Neuronal stem cell (in vitro differentiated cells): ENCODE measurements at regions not wholly inside any gene's neighbourhood (a gene's known extent, or its start where the extent isn't known, plus 50 kb on each side); places are given as distances from the start of the nearest gene placed in this dataset.
"Not testable (repeated sequence)": the region's sequence is repeated elsewhere in the genome, so short reads cannot be mapped to it uniquely, and the experiment has no call there.

Source experiments
- DNase-seq: peaks from one replicate; pipeline ENCODE4 v3.0.0-alpha.2; 2013; ENCODE audit warnings: low spot score
- H2AFZ ChIP-seq: one replicate; pipeline ENCODE4 v1.6.1; 2013; ENCODE audit warnings: mild to moderate bottlenecking, low read length, inconsistent platforms
- H2AK5ac ChIP-seq: 2 replicates; pipeline ENCODE4 v1.6.1; 2013; ENCODE audit warnings: low read depth, mild to moderate bottlenecking, inconsistent platforms, low read length, moderate library complexity, mixed read lengths
- H2BK120ac ChIP-seq: 2 replicates; pipeline ENCODE4 v1.6.1; 2013; ENCODE audit warnings: low read depth, mild to moderate bottlenecking, inconsistent platforms, low read length, moderate library complexity, mixed read lengths
- H2BK12ac ChIP-seq: one replicate; pipeline ENCODE4 v1.6.1; 2013; ENCODE audit warnings: low read length, inconsistent platforms
- H2BK15ac ChIP-seq: 2 replicates; pipeline ENCODE4 v1.6.1; 2013; ENCODE audit warnings: mild to moderate bottlenecking, low read length, inconsistent platforms, mixed read lengths
- H2BK5ac ChIP-seq: one replicate; pipeline ENCODE4 v1.6.1; 2013; ENCODE audit warnings: inconsistent platforms, mild to moderate bottlenecking, low read length, moderate library complexity
- H3K14ac ChIP-seq: one replicate; pipeline ENCODE4 v1.6.1; 2013; ENCODE audit warnings: low read length, inconsistent platforms
- H3K18ac ChIP-seq: 2 replicates; pipeline ENCODE4 v1.6.1; 2013; ENCODE audit warnings: low read length, inconsistent platforms
- H3K23ac ChIP-seq: 2 replicates; pipeline ENCODE4 v1.6.1; 2013; ENCODE audit warnings: low read depth, mild to moderate bottlenecking, mixed read lengths, low read length, inconsistent platforms; ENCODE audit not compliant: poor library complexity
- H3K27ac ChIP-seq: replicated peaks from 3 replicates; pipeline ENCODE4 v1.5.1; 2013; ENCODE audit warnings: low read length, inconsistent platforms
- H3K27me3 ChIP-seq, 3 experiments: 2 replicates each; pipeline ENCODE4 v1.6.1; 2013; ENCODE audit warnings: low read length in 3 of 3, mild to moderate bottlenecking in 2 of 3, inconsistent platforms in 1 of 3, low read depth in 1 of 3, mixed read lengths in 1 of 3, moderate library complexity in 1 of 3; ENCODE audit not compliant: control insufficient read depth in 3 of 3, insufficient read depth in 3 of 3
- H3K36me3 ChIP-seq, 2 donors: replicated peaks in 1 of 2; 2 replicates each; pipeline ENCODE4 v1.6.1; 2013; ENCODE audit warnings: low read length in 2 of 2; ENCODE audit not compliant: control insufficient read depth in 2 of 2, insufficient read depth in 2 of 2
- H3K4ac ChIP-seq: 2 replicates; pipeline ENCODE4 v1.6.1; 2013; ENCODE audit warnings: inconsistent platforms, mild to moderate bottlenecking, low read length, moderate library complexity
- H3K4me1 ChIP-seq, 2 donors: 1 replicate in 1 of 2; 2 replicates in 1 of 2; pipeline ENCODE4 v1.6.1; 2013; ENCODE audit warnings: low read length in 2 of 2, low read depth in 1 of 2; ENCODE audit not compliant: control insufficient read depth in 2 of 2, insufficient read depth in 1 of 2
- H3K4me2 ChIP-seq: one replicate; pipeline ENCODE4 v1.6.1; 2013; ENCODE audit warnings: mild to moderate bottlenecking, low read length, inconsistent platforms; ENCODE audit not compliant: insufficient read depth, poor library complexity, severe bottlenecking
- H3K4me3 ChIP-seq, 2 donors: 2 replicates each; pipeline ENCODE4 v1.5.1; 2013; ENCODE audit warnings: low read length in 2 of 2, mild to moderate bottlenecking in 2 of 2, inconsistent platforms in 1 of 2, moderate library complexity in 1 of 2
- H3K79me1 ChIP-seq: one replicate; pipeline ENCODE4 v1.6.1; 2013; ENCODE audit warnings: low read depth, mild to moderate bottlenecking, inconsistent platforms, low read length, moderate library complexity
- H3K9ac ChIP-seq: one replicate; pipeline ENCODE4 v1.6.1; 2013; ENCODE audit warnings: mild to moderate bottlenecking, low read depth, low read length, inconsistent platforms; ENCODE audit not compliant: poor library complexity
- H3K9me3 ChIP-seq, 2 donors: replicated peaks in 1 of 2; 2 replicates each; pipeline versions ENCODE3 to v1.6.1; 2013; ENCODE audit warnings: low read length in 2 of 2, mild to moderate bottlenecking in 2 of 2, inconsistent platforms in 1 of 2, low read depth in 1 of 2, mixed read lengths in 1 of 2, moderate library complexity in 1 of 2; ENCODE audit not compliant: control insufficient read depth in 2 of 2, insufficient read depth in 1 of 2
- H4K8ac ChIP-seq: one replicate; pipeline ENCODE4 v1.6.1; 2013; ENCODE audit warnings: low read depth, mild to moderate bottlenecking, inconsistent platforms, low read length, moderate library complexity
- H4K91ac ChIP-seq: one replicate; pipeline ENCODE4 v1.6.1; 2013; ENCODE audit warnings: low read length, low read depth, mild to moderate bottlenecking, inconsistent platforms; ENCODE audit not compliant: poor library complexity
- WGBS, 2 donors: extraction: QIAGEN DNeasy Blood & Tissue Kit; methylation state at CpG; one replicate each; pipeline ENCODE4 v1.1.7; 2013; ENCODE audit warnings: missing lambda C conversion rate in 2 of 2, mixed read lengths in 1 of 2; ENCODE audit not compliant: insufficient read length in 2 of 2, insufficient replicate concordance in 1 of 2; ENCODE audit errors: extremely low coverage in 2 of 2; 5-methylcytosine and 5-hydroxymethylcytosine counted together

GRCh38 chr7:54226030-54226429 lies 316.1 kb upstream of the VSTM2A start:
- not testable (repeated sequence) for H2BK15ac ChIP-seq, H3K4me1 ChIP-seq, H3K4ac ChIP-seq, H3K23ac ChIP-seq, H2BK12ac ChIP-seq, H4K8ac ChIP-seq, H3K27me3 ChIP-seq, H2AK5ac ChIP-seq, H2AFZ ChIP-seq, H3K18ac ChIP-seq, H3K79me1 ChIP-seq, H2BK120ac ChIP-seq, H3K4me2 ChIP-seq, H3K27ac ChIP-seq, H2BK5ac ChIP-seq, H3K9ac ChIP-seq, H3K4me3 ChIP-seq, H3K9me3 ChIP-seq, H3K36me3 ChIP-seq, DNase-seq, H3K14ac ChIP-seq, H4K91ac ChIP-seq

- Histone ChIP-seq H2BK5ac (no peak overlapping the region), H2AFZ (no peak overlapping the region), H2BK12ac (no peak overlapping the region), H3K27me3 (no peaks in the 10 kb centered on the region), H4K8ac (no peak overlapping the region), H2AK5ac (no peak overlapping the region), H3K14ac (no peak overlapping the region), H3K36me3 (no peaks in the 10 kb centered on the region), H3K4me1 (no peaks in the 10 kb centered on the region), H3K4me3 (no peak overlapping the region), H3K9me3 (no peaks in the 10 kb centered on the region), H3K23ac (no peak overlapping the region), H3K9ac (no peak overlapping the region), H2BK15ac (no peak overlapping the region), H3K4me2 (no peak overlapping the region), H3K18ac (no peak overlapping the region), H3K4ac (no peak overlapping the region), H4K91ac (no peak overlapping the region), H3K79me1 (no peaks in the 10 kb centered on the region), H3K27ac (no peak overlapping the region), H2BK120ac (no peak overlapping the region)
- no peak for DNase-seq
- no CpG with 5 or more reads among the region's 6 CpGs for WGBS, 2 donors
Observed at GRCh38 chr7:54242776-54243175, 299.4 kb upstream of the VSTM2A start.

- WGBS, 2 donors, result no CpG with 5 or more reads among the region's 1 CpG
- no peak overlapping the region for H3K23ac ChIP-seq
- no peak overlapping the region for H3K9ac ChIP-seq
- no peak overlapping the region for H3K4me3 ChIP-seq
- no peak overlapping the region for H2BK15ac ChIP-seq
- no peaks in the 10 kb centered on the region for H3K9me3 ChIP-seq
- no peak overlapping the region for H2AFZ ChIP-seq
- H3K18ac ChIP-seq, result no peak overlapping the region
- H2AK5ac ChIP-seq, result no peak overlapping the region
- H3K36me3 ChIP-seq, result no peaks in the 10 kb centered on the region
- no peak overlapping the region for H2BK12ac ChIP-seq
- no peak overlapping the region for H4K8ac ChIP-seq
- no peak overlapping the region for H4K91ac ChIP-seq
- H3K4me2 ChIP-seq, result no peak overlapping the region
- no peaks in the 10 kb centered on the region for H3K27me3 ChIP-seq
- H2BK120ac ChIP-seq, result no peak overlapping the region
- H3K4me1 ChIP-seq, result no peaks in the 10 kb centered on the region
- no peaks in the 10 kb centered on the region for H3K79me1 ChIP-seq
- H3K4ac ChIP-seq, result no peak overlapping the region
- no peak overlapping the region for H3K27ac ChIP-seq
- H2BK5ac ChIP-seq, result no peak overlapping the region
- DNase-seq, result no peak
- H3K14ac ChIP-seq, result no peak overlapping the region
Observed at GRCh38 chr7:54245020-54245419, 297.2 kb upstream of the VSTM2A start.

DNA sequence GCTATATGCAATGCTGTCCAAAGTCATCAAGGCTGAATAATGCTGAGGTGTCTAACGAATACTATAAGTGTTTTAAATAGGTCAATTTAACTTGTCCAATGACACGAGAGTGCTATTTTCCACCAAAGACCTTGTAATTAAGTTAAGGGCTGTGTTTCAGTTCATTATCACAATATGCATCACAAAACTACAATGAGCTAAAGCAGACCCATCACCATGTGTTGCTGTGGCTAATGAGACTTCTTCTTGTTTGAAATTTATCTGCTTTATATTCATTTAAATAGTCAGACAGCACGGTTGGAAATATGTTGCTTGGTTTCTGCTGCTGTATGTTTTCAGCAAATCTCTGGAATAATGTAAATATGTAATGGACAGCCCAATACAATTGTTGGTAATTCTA lies 292.5 kb upstream of the VSTM2A start:
- H4K91ac ChIP-seq, result no peak overlapping the region
- no peak overlapping the region for H3K18ac ChIP-seq
- no peak for DNase-seq
- no peak overlapping the region for H3K4ac ChIP-seq
- H3K27me3 ChIP-seq, result no peaks in the 10 kb centered on the region
- H2BK120ac ChIP-seq, result no peak overlapping the region
- WGBS, 2 donors, result no CpG with 5 or more reads among the region's 3 CpGs
- no peaks in the 10 kb centered on the region for H3K79me1 ChIP-seq
- no peaks in the 10 kb centered on the region for H3K9me3 ChIP-seq
- H3K4me3 ChIP-seq, result no peak overlapping the region
- H2BK12ac ChIP-seq, result no peak overlapping the region
- no peak overlapping the region for H3K27ac ChIP-seq
- H3K36me3 ChIP-seq, result no peaks in the 10 kb centered on the region
- H4K8ac ChIP-seq, result no peak overlapping the region
- H3K14ac ChIP-seq, result no peak overlapping the region
- no peaks in the 10 kb centered on the region for H3K4me1 ChIP-seq
- no peak overlapping the region for H2BK15ac ChIP-seq
- H3K23ac ChIP-seq, result no peak overlapping the region
- H3K9ac ChIP-seq, result no peak overlapping the region
- H2BK5ac ChIP-seq, result no peak overlapping the region
- H2AFZ ChIP-seq, result no peak overlapping the region
- H3K4me2 ChIP-seq, result no peak overlapping the region
- H2AK5ac ChIP-seq, result no peak overlapping the region
